ENCODE measurements at regions not wholly inside any gene's neighbourhood (a gene's known extent, or its start where the extent isn't known, plus 50 kb on each side); places are given as distances from the start of the nearest gene placed in this dataset.

- no peak for TF ChIP-seq EZH2 (IDR thresholded peaks at IDR 0.05; ENCODE audit: low read length, unreplicated experiment)
- no peak for TF ChIP-seq CTCF (conservative IDR thresholded peaks at IDR 0.05; ENCODE audit: low read depth, low read length)
- TF ChIP-seq EZH2phosphoT487 (IDR thresholded peaks at IDR 0.05; ENCODE audit: borderline replicate concordance, low read length), result no peak
Measured at GRCh38 chr12:93111773-93112172, 182.7 kb upstream of the EEA1 start.

Data from PC-3 (cell line).